Endothelial cell (in vitro differentiated cells): ENCODE measurements at regions not wholly inside any gene's neighbourhood (a gene's known extent, or its start where the extent isn't known, plus 50 kb on each side); places are given as distances from the start of the nearest gene placed in this dataset.

Experiments used
- DNase-seq: peaks from one replicate; pipeline ENCODE4 v3.0.0; 2021; ENCODE audit warnings: low spot score
- H3K27ac Mint-ChIP-seq: one replicate; pipeline ENCODE4 v1.8.0; 2021; ENCODE audit warnings: mixed read lengths, inconsistent platforms; ENCODE audit not compliant: unreplicated experiment
- H3K27me3 Mint-ChIP-seq: one replicate; pipeline ENCODE4 v1.8.0; 2021; ENCODE audit warnings: mild to moderate bottlenecking, moderate library complexity, mixed read lengths, inconsistent platforms; ENCODE audit not compliant: unreplicated experiment
- H3K36me3 Mint-ChIP-seq: one replicate; pipeline ENCODE4 v1.8.0; 2021; ENCODE audit warnings: mild to moderate bottlenecking, low read depth, mixed read lengths, inconsistent platforms; ENCODE audit not compliant: unreplicated experiment
- H3K4me1 Mint-ChIP-seq: one replicate; pipeline ENCODE4 v1.8.0; 2021; ENCODE audit warnings: mild to moderate bottlenecking, mixed read lengths, inconsistent platforms; ENCODE audit not compliant: unreplicated experiment
- H3K4me3 Mint-ChIP-seq: one replicate; pipeline ENCODE4 v1.8.0; 2021; ENCODE audit warnings: mild to moderate bottlenecking, mixed read lengths, inconsistent platforms; ENCODE audit not compliant: unreplicated experiment
- H3K9me3 Mint-ChIP-seq: one replicate; pipeline ENCODE4 v1.8.0; 2021; ENCODE audit warnings: mixed read lengths, inconsistent platforms; ENCODE audit not compliant: unreplicated experiment
- CTCF ChIP-seq: fragments of 200-600 bp; sonication (generic); IDR thresholded peaks from one replicate; pipeline ENCODE4 v1.5.0; 2021; ENCODE audit warnings: antibody characterized with exemption; ENCODE audit not compliant: unreplicated experiment

- Mint-ChIP-seq H3K36me3 (no peaks in the 10 kb centered on the region), H3K27ac (no peak overlapping the region), H3K4me3 (no peak overlapping the region), H3K9me3 (no peaks in the 10 kb centered on the region), H3K27me3 (no peaks in the 10 kb centered on the region), H3K4me1 (no peaks in the 10 kb centered on the region)
- no peak for DNase-seq
- TF ChIP-seq CTCF: no peak
Observed at GRCh38 chr7:38002689-38003088, 82.2 kb downstream of the EPDR1 start.

GRCh38 chr7:38006559-38006958 lies 86.1 kb downstream of the EPDR1 start:
- Mint-ChIP-seq H3K36me3 (no peaks in the 10 kb centered on the region), H3K4me1 (no peaks in the 10 kb centered on the region), H3K27ac (no peak overlapping the region), H3K27me3 (no peaks in the 10 kb centered on the region), H3K4me3 (no peak overlapping the region), H3K9me3 (no peaks in the 10 kb centered on the region)
- no peak for DNase-seq
- no peak for TF ChIP-seq CTCF

- TF ChIP-seq CTCF: no peak
- no peak for DNase-seq
- Mint-ChIP-seq H3K9me3 (no peaks in the 10 kb centered on the region), H3K4me3 (no peak overlapping the region), H3K27ac (no peak overlapping the region), H3K27me3 (no peaks in the 10 kb centered on the region), H3K4me1 (no peaks in the 10 kb centered on the region), H3K36me3 (no peaks in the 10 kb centered on the region)
Observed at GRCh38 chr7:38007096-38007495, 86.7 kb downstream of the EPDR1 start.

- Mint-ChIP-seq H3K36me3 (no peaks in the 10 kb centered on the region), H3K4me3 (no peak overlapping the region), H3K27ac (no peak overlapping the region), H3K9me3 (no peaks in the 10 kb centered on the region), H3K27me3 (no peaks in the 10 kb centered on the region), H3K4me1 (no peaks in the 10 kb centered on the region)
- no peak for TF ChIP-seq CTCF
- no peak for DNase-seq
Observed at GRCh38 chr7:38013246-38013645, 92.8 kb downstream of the EPDR1 start.

GRCh38 chr7:38016567-38016966 lies 96.1 kb downstream of the EPDR1 start:
- H3K27ac Mint-ChIP-seq: no peak overlapping the region
- H3K4me1 Mint-ChIP-seq: peaks cover 16% of the 10 kb centered on the region
- H3K9me3 Mint-ChIP-seq: no peaks in the 10 kb centered on the region
- no peak for DNase-seq
- H3K36me3 Mint-ChIP-seq: no peaks in the 10 kb centered on the region
- no peak overlapping the region for H3K4me3 Mint-ChIP-seq
- no peak for TF ChIP-seq CTCF
- H3K27me3 Mint-ChIP-seq: peaks cover 3% of the 10 kb centered on the region
